K562 (cell line): ENCODE measurements at regions not wholly inside any gene's neighbourhood (a gene's known extent, or its start where the extent isn't known, plus 50 kb on each side); places are given as distances from the start of the nearest gene placed in this dataset.

Experiments
- CREBBP ChIP-seq: IDR thresholded peaks from one replicate; pipeline ENCODE4 v1.6.1; 2012; ENCODE audit warnings: low read depth, mild to moderate bottlenecking, control low read depth, inconsistent platforms, low read length
- DLX4 ChIP-seq: fragments of 250-450 bp; sonication (Bioruptor Pico); IDR thresholded peaks from 2 replicates; pipeline ENCODE4 v1.6.1; 2021; ENCODE audit warnings: mild to moderate bottlenecking
- FOXP4 ChIP-seq: sonication (generic); formaldehyde crosslinking; IDR thresholded peaks from 2 replicates; pipeline ENCODE4 v1.8.0; 2022; ENCODE audit warnings: mild to moderate bottlenecking, missing genetic modification reagents, borderline replicate concordance
- GABPB2 ChIP-seq: fragments of 250-450 bp; sonication (Bioruptor Pico); conservative IDR thresholded peaks from 2 replicates; pipeline ENCODE4 v1.5.1; 2021; ENCODE audit warnings: mild to moderate bottlenecking
- HDAC8 ChIP-seq: fragments of 450-650 bp; IDR thresholded peaks from 2 replicates; pipeline ENCODE4 v1.6.1; 2016; ENCODE audit warnings: mild to moderate bottlenecking, missing genetic modification characterization, moderate library complexity, missing compliant biosample characterization
- KLF10 ChIP-seq: fragments of 250-450 bp; sonication (Bioruptor Pico); IDR thresholded peaks from 2 replicates; pipeline ENCODE4 v1.6.1; 2021; ENCODE audit warnings: matching md5 sums
- MAFG ChIP-seq: fragments of 450-650 bp; conservative IDR thresholded peaks from 2 replicates; pipeline ENCODE4 v1.6.1; 2016; ENCODE audit warnings: missing genetic modification characterization, missing compliant biosample characterization
- POLR2AphosphoS5 ChIP-seq: IDR thresholded peaks from 2 replicates; pipeline ENCODE4 v1.6.1; 2011; ENCODE audit warnings: mild to moderate bottlenecking, low read depth, low read length, moderate library complexity; ENCODE audit not compliant: control insufficient read depth, insufficient read depth
- REST ChIP-seq, 2 experiments: fragments of 450-650 bp; formaldehyde crosslinking in 1 of 2; IDR thresholded peaks; 2 replicates each; pipeline versions ENCODE4 v1.4.0 to v1.6.1; 2014 to 2020; ENCODE audit warnings: mild to moderate bottlenecking in 2 of 2, borderline replicate concordance in 1 of 2, low read depth in 1 of 2
- TSC22D4 ChIP-seq: fragments of 450-650 bp; IDR thresholded peaks from 2 replicates; pipeline ENCODE4 v1.6.1; 2016; ENCODE audit warnings: missing genetic modification characterization, missing biosample characterization, control low read depth
- XRCC3 ChIP-seq: fragments of 450-650 bp; IDR thresholded peaks from 2 replicates; pipeline ENCODE4 v1.6.1; 2017; ENCODE audit warnings: mild to moderate bottlenecking, moderate library complexity
- ZKSCAN3 ChIP-seq: fragments of 250-450 bp; sonication (Bioruptor Pico); IDR thresholded peaks from 2 replicates; pipeline ENCODE4 v1.4.0; 2020
- ZNF224 ChIP-seq: sonication (generic); formaldehyde crosslinking; IDR thresholded peaks from 2 replicates; pipeline ENCODE4 v1.8.0; 2022; ENCODE audit warnings: mild to moderate bottlenecking, missing genetic modification reagents
- ZNF274 ChIP-seq: IDR thresholded peaks from 2 replicates; pipeline ENCODE4 v1.6.1; 2011; ENCODE audit warnings: low read depth, mild to moderate bottlenecking, low read length, moderate library complexity, borderline replicate concordance
- TF ChIP-seq, protein P1 (sequence below): fragments of 450-650 bp; formaldehyde crosslinking; IDR thresholded peaks from 2 replicates; pipeline ENCODE4 v1.4.0; 2020; ENCODE audit warnings: mild to moderate bottlenecking, moderate library complexity

DNA sequence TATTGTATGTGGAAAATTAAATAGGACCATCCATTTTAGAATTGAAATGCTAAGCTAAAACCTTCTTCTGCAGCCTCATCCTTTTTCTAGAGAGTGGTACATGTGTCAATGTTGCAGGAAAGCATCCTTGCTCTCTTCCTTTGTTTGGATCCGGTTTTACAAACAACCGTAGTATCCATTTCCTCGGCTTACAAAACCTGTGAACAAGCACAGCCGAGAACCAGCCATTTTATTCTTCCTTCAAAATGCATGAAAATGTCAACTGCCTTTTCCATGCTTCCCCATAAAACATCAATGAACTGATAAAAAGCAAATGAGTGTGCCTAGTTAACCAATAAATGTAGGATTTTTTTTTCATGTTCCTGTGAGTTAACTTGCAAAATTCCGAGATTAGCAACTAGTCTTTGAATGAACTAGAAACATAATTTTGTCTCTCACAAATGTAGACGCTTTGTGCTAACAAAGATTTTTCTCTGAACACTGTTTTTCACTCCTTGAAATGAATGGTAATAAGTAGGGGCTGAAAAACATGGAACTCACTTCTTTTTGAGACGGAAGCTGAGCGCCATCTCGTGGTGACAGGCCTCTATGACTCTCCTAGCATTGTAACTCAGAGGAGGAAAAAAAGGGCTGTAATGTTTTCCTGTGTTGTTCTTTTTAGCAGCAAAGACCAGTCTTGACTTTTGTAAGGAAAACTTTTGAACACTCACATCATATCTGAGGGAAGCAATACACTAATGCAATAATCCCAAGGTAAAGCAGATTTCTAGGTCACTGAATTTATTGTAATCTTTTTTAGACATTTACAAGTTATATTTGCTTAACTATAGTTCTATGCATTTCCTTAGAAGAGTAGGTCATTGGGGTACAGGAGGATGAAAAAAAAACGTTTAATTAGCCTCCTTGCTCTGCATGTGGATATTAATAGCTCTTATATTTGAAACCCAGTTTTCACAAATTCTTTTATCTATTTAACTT is 157.4 kb upstream of the FOXG1 start (continued):
- no peak for TF ChIP-seq FOXP4
- TF ChIP-seq TSC22D4: no peak
- TF ChIP-seq REST (IDR thresholded peaks at IDR 0.05; ENCODE audit: borderline replicate concordance): peak; percentile 41; the same call in 1 of the 2 replicates
- no peak for TF ChIP-seq REST (CRISPR knock-in tag; IDR thresholded peaks at IDR 0.05; ENCODE audit: low read depth)
- TF ChIP-seq XRCC3: no peak
- TF ChIP-seq ZKSCAN3 (CRISPR knock-in tag): no peak
- TF ChIP-seq, protein P1, sequence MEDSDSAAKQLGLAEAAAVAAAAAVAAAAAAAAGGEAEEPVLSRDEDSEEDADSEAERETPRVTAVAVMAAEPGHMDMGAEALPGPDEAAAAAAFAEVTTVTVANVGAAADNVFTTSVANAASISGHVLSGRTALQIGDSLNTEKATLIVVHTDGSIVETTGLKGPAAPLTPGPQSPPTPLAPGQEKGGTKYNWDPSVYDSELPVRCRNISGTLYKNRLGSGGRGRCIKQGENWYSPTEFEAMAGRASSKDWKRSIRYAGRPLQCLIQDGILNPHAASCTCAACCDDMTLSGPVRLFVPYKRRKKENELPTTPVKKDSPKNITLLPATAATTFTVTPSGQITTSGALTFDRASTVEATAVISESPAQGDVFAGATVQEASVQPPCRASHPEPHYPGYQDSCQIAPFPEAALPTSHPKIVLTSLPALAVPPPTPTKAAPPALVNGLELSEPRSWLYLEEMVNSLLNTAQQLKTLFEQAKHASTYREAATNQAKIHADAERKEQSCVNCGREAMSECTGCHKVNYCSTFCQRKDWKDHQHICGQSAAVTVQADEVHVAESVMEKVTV: peak; percentile 41; the same call in 1 of the 2 replicates
- TF ChIP-seq HDAC8: no peak
- no peak for TF ChIP-seq KLF10 (CRISPR knock-in tag)
- no peak for TF ChIP-seq MAFG (tag)
- TF ChIP-seq POLR2AphosphoS5: no peak
- TF ChIP-seq CREBBP: no peak
- no peak for TF ChIP-seq ZNF274
- no peak for TF ChIP-seq ZNF224 (CRISPR knock-in tag)
- TF ChIP-seq DLX4 (CRISPR knock-in tag): no peak
- TF ChIP-seq GABPB2 (CRISPR knock-in tag): no peak
